Activated T-cell treated with anti-CD3 and anti-CD28 coated beads, Interleukin-2, amount 50 U/mL, for 24 hours (primary cell): ENCODE measurements at regions not wholly inside any gene's neighbourhood (a gene's known extent, or its start where the extent isn't known, plus 50 kb on each side); places are given as distances from the start of the nearest gene placed in this dataset.
"Not testable (repeated sequence)": the region's sequence is repeated elsewhere in the genome, so short reads cannot be mapped to it uniquely, and the experiment has no call there.

ENCODE experiments used
- DNase-seq: peaks from one replicate; pipeline ENCODE4 v3.0.0-alpha.2; 2020
- H3K27ac Mint-ChIP-seq: 2 replicates; pipeline ENCODE4 v1.8.0; 2020; ENCODE audit warnings: mild to moderate bottlenecking, mixed read lengths
- H3K27me3 Mint-ChIP-seq: 2 replicates; pipeline ENCODE4 v1.8.0; 2020; ENCODE audit warnings: mixed read lengths
- H3K36me3 Mint-ChIP-seq: 2 replicates; pipeline ENCODE4 v1.8.0; 2020; ENCODE audit warnings: low read depth, mixed read lengths
- H3K4me1 Mint-ChIP-seq: 2 replicates; pipeline ENCODE4 v1.8.0; 2020; ENCODE audit warnings: low read depth, mixed read lengths
- H3K4me3 Mint-ChIP-seq: 2 replicates; pipeline ENCODE4 v1.8.0; 2020; ENCODE audit warnings: mild to moderate bottlenecking, moderate library complexity, mixed read lengths
- H3K9me3 Mint-ChIP-seq: 2 replicates; pipeline ENCODE4 v1.8.0; 2020; ENCODE audit warnings: mixed read lengths

DNA sequence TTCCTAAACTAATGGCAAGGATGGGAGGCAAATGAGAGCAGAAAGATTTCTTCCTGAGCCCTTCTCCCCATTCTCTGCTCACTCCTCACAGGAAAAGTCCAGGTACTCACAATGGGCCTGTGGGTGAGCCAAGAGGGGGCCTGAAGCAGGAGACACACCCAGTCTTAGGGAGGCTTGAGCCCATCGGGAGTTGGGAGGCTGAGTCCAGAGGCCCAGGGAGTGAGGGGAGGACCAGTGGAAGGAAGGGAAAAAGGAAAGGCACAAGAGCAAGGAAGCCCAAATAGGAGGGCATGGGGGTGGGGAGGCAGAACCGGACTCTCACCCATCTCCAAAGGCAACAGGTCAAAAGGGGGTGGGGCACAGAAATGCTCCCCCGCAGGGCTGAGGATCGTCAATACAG lies 68.1 kb upstream of the CNEP1R1 start:
- no peaks in the 10 kb centered on the region for H3K36me3 Mint-ChIP-seq

DNA sequence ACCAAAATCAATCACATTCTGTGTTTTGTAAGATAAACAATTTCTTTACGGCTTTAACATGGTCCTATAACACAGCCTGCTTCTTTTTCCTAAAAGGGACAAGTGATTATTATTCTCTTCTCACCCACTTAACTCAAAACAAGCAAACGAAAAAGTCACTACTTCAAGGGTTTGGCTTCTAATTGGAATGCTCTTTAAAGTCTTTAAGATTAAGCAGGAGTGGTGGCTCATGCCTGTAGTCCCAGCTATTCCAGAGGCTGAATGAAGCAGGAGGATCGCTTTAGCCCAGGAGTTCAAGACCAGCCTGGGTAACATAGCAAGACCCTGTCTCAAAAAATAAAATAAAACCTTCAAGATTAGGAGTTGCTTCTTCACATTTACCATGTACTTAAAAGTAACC lies 66.6 kb upstream of the CNEP1R1 start:
- H3K4me3 Mint-ChIP-seq = no peak overlapping the region
- no peaks in the 10 kb centered on the region for H3K36me3 Mint-ChIP-seq
- H3K4me1 Mint-ChIP-seq = no peaks in the 10 kb centered on the region
- H3K9me3 Mint-ChIP-seq = no peaks in the 10 kb centered on the region
- no peak for DNase-seq
- peaks cover 9% of the 10 kb centered on the region for H3K27me3 Mint-ChIP-seq
- H3K27ac Mint-ChIP-seq = no peak overlapping the region

More for the DNA sequence above, 68.1 kb upstream of the CNEP1R1 start:
- Mint-ChIP-seq H3K27me3 (peaks cover 13% of the 10 kb centered on the region), H3K4me1 (no peaks in the 10 kb centered on the region), H3K4me3 (no peak overlapping the region), H3K27ac (no peak overlapping the region), H3K9me3 (no peaks in the 10 kb centered on the region)
- no peak for DNase-seq

- no peaks in the 10 kb centered on the region for H3K9me3 Mint-ChIP-seq
- no peak overlapping the region for H3K27ac Mint-ChIP-seq
Measured at GRCh38 chr16:49959552-49960277, 65.3 kb upstream of the CNEP1R1 start.

GRCh38 chr16:49961089-49961488 lies 63.9 kb upstream of the CNEP1R1 start:
- peaks cover 15% of the 10 kb centered on the region for H3K27me3 Mint-ChIP-seq
- no peaks in the 10 kb centered on the region for H3K4me1 Mint-ChIP-seq
- no peaks in the 10 kb centered on the region for H3K9me3 Mint-ChIP-seq
- no peak for DNase-seq
- H3K27ac Mint-ChIP-seq = no peak overlapping the region
- H3K36me3 Mint-ChIP-seq = no peaks in the 10 kb centered on the region
- no peak overlapping the region for H3K4me3 Mint-ChIP-seq

More at GRCh38 chr16:49959552-49960277, 65.3 kb upstream of the CNEP1R1 start:
- no peaks in the 10 kb centered on the region for H3K36me3 Mint-ChIP-seq
- H3K4me1 Mint-ChIP-seq = no peaks in the 10 kb centered on the region
- peaks cover 9% of the 10 kb centered on the region for H3K27me3 Mint-ChIP-seq
- no peak for DNase-seq
- no peak overlapping the region for H3K4me3 Mint-ChIP-seq

GRCh38 chr16:49962566-49962965 lies 62.5 kb upstream of the CNEP1R1 start:
- H3K27me3 Mint-ChIP-seq = peaks cover 20% of the 10 kb centered on the region
- not testable (repeated sequence) for H3K4me1 Mint-ChIP-seq, H3K4me3 Mint-ChIP-seq, DNase-seq, H3K9me3 Mint-ChIP-seq, H3K36me3 Mint-ChIP-seq, H3K27ac Mint-ChIP-seq

DNA sequence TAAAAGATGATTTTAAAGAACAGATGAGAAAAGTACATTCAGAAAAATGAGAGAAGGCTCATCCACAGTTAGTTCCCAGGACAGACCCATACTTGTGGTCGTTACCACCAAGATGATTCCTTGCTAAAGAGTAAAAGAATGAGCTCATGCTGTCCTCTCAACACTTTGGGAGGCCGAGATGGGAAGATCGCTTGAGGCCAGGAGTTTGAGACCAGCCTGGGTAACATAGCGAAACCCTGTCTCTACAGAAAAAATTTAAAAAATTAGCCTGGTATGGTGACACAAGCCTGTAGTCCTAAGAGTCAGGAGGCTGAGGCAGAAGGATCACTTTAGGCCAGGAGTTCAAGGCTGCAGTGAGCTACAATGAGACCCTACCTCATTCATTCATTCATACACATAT lies 60.7 kb upstream of the CNEP1R1 start:
- Mint-ChIP-seq H3K9me3 (no peaks in the 10 kb centered on the region), H3K4me3 (no peak overlapping the region), H3K4me1 (no peaks in the 10 kb centered on the region), H3K27ac (no peak overlapping the region), H3K36me3 (no peaks in the 10 kb centered on the region), H3K27me3 (peaks cover 36% of the 10 kb centered on the region)
- DNase-seq = no peak

DNA sequence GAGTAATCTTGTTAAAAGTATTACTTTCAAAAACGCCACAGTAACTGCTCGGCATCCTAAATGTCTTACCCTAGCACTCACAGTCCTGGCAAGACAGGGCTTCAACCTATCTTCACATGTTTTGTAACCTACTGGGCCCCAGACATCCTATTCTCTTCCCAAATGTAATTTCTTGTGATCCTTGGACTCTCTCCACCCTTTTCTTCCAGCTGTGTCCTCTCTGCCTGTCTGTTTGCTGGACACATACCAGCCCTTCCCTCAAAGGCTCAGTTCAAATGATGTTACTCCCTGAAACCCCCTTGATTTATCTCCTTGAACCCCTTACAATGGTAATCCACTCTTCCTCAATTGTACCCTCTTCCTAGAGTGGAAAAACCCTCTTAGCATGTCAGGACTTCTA lies 60.1 kb upstream of the CNEP1R1 start:
- H3K27me3 Mint-ChIP-seq = peaks cover 38% of the 10 kb centered on the region
- DNase-seq = no peak
- H3K4me3 Mint-ChIP-seq = no peak overlapping the region
- no peaks in the 10 kb centered on the region for H3K9me3 Mint-ChIP-seq
- no peaks in the 10 kb centered on the region for H3K4me1 Mint-ChIP-seq
- H3K27ac Mint-ChIP-seq = no peak overlapping the region
- no peaks in the 10 kb centered on the region for H3K36me3 Mint-ChIP-seq

- H3K27me3 Mint-ChIP-seq = peaks cover 36% of the 10 kb centered on the region
- H3K27ac Mint-ChIP-seq = no peak overlapping the region
- H3K4me1 Mint-ChIP-seq = no peaks in the 10 kb centered on the region
- no peaks in the 10 kb centered on the region for H3K36me3 Mint-ChIP-seq
- H3K4me3 Mint-ChIP-seq = no peak overlapping the region
- H3K9me3 Mint-ChIP-seq = no peaks in the 10 kb centered on the region
- DNase-seq = no peak
Measured at GRCh38 chr16:49967012-49967559, 57.9 kb upstream of the CNEP1R1 start.

- Mint-ChIP-seq H3K9me3 (no peaks in the 10 kb centered on the region), H3K27me3 (peaks cover 44% of the 10 kb centered on the region), H3K27ac (no peak overlapping the region), H3K36me3 (no peaks in the 10 kb centered on the region), H3K4me1 (no peaks in the 10 kb centered on the region), H3K4me3 (no peak overlapping the region)
- no peak for DNase-seq
Measured at GRCh38 chr16:49969091-49970030, 55.7 kb upstream of the CNEP1R1 start.

DNA sequence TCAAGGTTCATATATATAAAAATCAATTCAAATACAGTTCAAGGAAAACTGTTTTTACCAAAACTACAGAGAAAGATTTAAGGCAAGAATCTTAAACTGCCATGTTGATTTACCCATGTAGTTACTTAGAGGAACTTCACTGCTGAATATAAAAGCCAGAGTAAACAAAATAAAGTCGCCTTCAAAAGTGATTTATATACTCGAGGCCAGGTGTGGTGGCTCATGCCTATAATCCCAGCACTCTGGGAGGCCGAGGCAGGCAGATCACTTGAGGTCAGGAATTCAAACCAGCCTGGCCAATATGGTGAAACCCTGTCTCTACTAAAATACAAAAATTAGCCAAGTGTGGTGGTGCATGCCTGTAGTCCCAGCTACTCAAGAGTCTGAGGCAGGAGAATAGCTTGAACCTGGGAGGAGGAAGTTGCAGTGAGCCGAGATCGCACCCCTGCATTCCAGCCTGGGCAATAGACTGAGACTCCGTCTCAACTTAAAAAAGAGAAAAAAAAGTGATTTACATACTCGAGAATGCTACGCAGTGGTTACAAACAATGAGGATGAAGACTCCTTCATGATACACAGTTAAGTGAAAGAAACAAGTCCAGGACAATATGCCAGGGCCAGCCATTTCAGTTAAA lies 54.1 kb upstream of the CNEP1R1 start:
- H3K9me3 Mint-ChIP-seq = no peaks in the 10 kb centered on the region
- peaks cover 38% of the 10 kb centered on the region for H3K27me3 Mint-ChIP-seq
- no peak overlapping the region for H3K27ac Mint-ChIP-seq
- H3K4me3 Mint-ChIP-seq = no peak overlapping the region
- H3K36me3 Mint-ChIP-seq = no peaks in the 10 kb centered on the region
- no peak for DNase-seq
- no peaks in the 10 kb centered on the region for H3K4me1 Mint-ChIP-seq

- no peaks in the 10 kb centered on the region for H3K4me1 Mint-ChIP-seq
- no peak overlapping the region for H3K4me3 Mint-ChIP-seq
- no peaks in the 10 kb centered on the region for H3K36me3 Mint-ChIP-seq
- peaks cover 31% of the 10 kb centered on the region for H3K27me3 Mint-ChIP-seq
- DNase-seq = no peak
- H3K27ac Mint-ChIP-seq = no peak overlapping the region
- H3K9me3 Mint-ChIP-seq = no peaks in the 10 kb centered on the region
Measured at GRCh38 chr16:49972280-49972679, 52.7 kb upstream of the CNEP1R1 start.

DNA sequence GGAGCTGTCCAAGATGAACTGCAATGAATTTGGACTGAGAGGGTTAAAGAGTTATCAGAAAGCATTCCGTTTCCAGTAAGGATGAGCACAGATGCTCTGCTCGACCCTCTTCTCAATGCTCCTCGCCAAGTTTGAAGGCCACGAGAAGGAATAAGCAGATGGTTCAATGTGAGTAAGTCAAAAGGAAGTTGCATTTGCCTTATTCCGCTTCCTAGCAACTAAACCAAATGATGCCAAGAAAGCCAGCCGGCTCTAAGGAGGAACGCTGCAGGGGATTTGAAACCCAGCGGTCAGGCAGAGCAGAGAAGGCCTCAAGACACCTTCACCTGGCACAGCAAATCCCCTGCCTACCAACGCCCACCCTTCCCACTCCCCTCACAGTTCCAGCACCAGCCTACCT lies 52.1 kb upstream of the CNEP1R1 start:
- DNase-seq = no peak
- Mint-ChIP-seq H3K27me3 (peaks cover 25% of the 10 kb centered on the region), H3K36me3 (no peaks in the 10 kb centered on the region), H3K4me1 (no peaks in the 10 kb centered on the region), H3K4me3 (no peak overlapping the region), H3K9me3 (no peaks in the 10 kb centered on the region), H3K27ac (no peak overlapping the region)
